GM20000 (cell line): ENCODE measurements at regions not wholly inside any gene's neighbourhood (a gene's known extent, or its start where the extent isn't known, plus 50 kb on each side); places are given as distances from the start of the nearest gene placed in this dataset.

ENCODE experiments used
- DNase-seq: peaks from one replicate; pipeline ENCODE4 v3.0.0; 2012; ENCODE audit warnings: low spot score
- TF ChIP-seq, protein P1 (sequence below): IDR thresholded peaks from 2 replicates; pipeline ENCODE4 v1.5.1; 2012; ENCODE audit warnings: mild to moderate bottlenecking, control low read depth; ENCODE audit errors: extremely low read depth, missing control alignments

DNA sequence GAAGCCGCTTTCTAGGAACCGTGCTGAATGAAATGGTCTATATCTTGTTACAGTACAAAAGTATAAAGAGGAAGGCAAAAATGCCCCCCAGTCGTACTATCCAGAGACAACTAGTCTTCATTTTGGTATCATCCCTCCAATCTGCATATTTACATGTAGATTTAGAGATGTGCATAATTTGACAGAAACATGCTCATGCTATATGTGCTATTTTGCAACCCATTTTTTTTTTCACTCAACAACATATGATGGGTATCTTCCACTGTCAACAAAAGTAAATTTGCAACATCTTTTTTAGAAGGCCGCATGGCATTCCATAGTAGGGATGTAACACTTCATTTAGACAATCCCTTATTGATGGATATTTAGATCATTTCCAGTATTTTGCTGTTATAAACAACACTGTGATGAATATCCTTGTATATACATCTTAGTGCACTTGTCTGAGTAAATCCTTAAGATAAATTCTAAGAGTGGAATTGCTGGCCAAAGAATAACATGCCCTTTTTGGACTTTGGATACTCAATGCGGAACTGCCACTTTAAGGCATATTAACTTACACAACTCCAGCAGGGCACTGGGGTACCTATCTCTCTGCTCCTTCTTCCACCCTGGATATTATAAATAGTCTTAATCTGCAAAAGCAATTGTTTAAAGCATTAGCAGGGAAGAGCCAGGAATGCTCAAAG lies 71.1 kb upstream of the SH3PXD2B start:
- TF ChIP-seq, protein P1, sequence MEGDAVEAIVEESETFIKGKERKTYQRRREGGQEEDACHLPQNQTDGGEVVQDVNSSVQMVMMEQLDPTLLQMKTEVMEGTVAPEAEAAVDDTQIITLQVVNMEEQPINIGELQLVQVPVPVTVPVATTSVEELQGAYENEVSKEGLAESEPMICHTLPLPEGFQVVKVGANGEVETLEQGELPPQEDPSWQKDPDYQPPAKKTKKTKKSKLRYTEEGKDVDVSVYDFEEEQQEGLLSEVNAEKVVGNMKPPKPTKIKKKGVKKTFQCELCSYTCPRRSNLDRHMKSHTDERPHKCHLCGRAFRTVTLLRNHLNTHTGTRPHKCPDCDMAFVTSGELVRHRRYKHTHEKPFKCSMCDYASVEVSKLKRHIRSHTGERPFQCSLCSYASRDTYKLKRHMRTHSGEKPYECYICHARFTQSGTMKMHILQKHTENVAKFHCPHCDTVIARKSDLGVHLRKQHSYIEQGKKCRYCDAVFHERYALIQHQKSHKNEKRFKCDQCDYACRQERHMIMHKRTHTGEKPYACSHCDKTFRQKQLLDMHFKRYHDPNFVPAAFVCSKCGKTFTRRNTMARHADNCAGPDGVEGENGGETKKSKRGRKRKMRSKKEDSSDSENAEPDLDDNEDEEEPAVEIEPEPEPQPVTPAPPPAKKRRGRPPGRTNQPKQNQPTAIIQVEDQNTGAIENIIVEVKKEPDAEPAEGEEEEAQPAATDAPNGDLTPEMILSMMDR: no peak
- no peak for DNase-seq

DNA sequence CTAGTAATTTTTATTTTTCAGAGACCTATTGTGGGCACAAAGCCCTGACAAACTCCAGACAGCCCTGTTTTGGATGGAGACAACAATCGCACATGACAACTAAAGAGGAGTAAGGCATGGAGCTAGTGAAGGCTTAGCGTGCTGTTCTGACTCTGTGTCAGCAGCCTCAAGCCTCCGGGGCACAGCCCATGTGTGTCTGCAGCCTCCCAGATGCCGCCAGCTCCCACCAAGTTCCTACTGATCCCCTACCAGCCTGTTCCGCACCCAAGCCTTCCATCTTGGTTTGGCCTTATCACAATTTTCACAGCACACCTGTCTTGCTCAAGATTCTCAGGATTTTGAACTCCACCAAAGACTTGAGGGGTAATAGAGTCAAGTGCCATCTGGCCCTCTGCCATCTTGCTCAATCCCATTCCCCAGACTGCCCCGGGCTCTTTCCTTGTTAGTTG lies 70.3 kb upstream of the SH3PXD2B start:
- no peak for DNase-seq
- TF ChIP-seq, protein P1: no peak

DNA sequence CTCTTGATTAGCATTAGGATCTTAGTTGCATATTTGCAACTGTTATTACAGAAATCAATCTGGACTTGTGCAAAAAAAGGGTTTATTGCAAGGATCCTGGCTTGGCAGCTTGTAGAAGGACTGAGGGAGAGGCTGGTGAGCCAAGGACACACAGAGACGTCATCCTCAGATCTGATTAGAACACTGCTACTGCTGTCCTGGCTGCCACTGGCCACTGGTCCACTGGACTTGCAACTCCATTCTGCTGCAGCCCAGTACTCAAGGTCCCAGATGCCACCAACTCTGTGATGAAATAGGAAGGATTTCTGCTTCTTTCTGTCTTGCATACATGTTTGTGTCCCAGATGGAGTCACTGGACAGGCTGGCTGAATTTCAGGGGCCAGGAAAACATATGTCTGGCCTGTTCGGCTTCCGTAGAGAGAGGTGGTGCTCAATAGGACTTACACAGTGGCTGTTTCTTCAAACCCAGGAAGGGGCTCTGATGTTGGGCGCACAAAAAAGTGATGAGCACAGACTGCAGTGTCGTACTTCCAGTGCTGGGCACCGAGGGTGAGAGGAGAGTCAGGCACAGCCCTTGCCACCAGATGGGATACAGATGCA lies 68.9 kb upstream of the SH3PXD2B start:
- TF ChIP-seq, protein P1: no peak
- no peak for DNase-seq

DNA sequence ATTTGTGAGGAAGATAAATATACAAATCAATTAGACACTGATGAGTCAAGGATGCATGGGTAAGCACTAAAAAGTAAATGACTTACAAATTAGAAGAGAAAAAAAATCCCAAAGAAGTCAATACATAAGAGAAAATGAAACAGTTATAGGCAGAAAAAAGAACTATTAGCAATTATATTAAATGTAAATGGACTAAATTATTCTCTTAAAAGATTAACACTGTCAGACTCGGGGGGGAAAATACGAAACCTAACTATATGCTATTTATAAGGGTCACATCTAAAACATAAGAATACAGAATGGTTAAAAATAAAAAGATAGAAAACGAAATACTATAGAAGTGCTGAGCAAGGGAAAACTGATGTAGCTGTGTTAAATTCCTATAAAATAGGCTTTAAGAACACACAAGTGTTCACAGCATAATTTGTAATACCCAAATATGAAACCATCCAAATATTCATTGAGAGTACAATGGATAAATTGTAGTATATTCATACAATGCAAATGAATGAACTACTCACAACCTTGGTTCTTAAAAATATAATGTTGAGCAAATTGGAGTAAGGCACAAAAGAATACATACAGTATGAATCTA lies 67.1 kb upstream of the SH3PXD2B start:
- no peak for DNase-seq
- TF ChIP-seq, protein P1: no peak

DNA sequence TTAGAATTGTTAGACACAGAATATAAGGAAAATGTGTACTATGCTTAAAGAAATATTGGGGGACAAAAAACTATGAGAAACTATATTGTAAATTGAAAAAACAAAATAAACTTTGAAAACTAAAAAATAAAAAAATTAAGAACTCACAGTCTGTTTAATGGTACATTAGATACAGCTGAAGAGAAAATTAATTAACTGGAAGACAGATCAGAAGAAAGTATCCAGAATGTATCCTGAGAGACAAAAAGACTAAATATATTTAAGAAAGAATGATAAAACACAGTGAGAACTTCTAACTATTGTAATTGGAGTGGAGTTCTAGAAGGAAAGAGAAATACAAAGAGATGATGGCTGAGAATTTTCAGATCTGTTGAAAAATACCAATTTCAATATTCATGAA lies 57.6 kb upstream of the SH3PXD2B start:
- DNase-seq: no peak
- TF ChIP-seq, protein P1: no peak

DNA sequence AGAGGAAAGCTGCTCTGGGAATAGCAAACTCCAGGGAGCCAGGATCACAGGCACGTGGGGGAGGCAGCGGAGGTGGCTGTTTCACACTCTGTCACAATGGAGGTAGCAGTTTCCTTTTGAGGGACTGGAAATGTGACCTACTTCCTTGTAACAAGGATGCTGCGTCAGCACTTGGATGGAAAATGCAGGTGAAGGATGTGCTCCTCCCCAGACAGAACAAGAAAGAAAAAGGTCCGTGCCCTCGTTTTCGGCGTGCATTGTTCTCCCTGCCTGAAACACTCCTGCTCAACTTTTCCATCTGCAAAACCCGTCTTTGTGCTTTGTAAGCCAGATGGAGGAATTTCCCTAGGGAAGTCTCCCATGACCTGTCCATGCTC lies 55.1 kb upstream of the SH3PXD2B start:
- TF ChIP-seq, protein P1: no peak

More for the DNA sequence above, 55.1 kb upstream of the SH3PXD2B start:
- DNase-seq: no peak
